Ovary (tissue), 3 donors: ENCODE measurements at regions not wholly inside any gene's neighbourhood (a gene's known extent, or its start where the extent isn't known, plus 50 kb on each side); places are given as distances from the start of the nearest gene placed in this dataset.
"Not testable (repeated sequence)": the region's sequence is repeated elsewhere in the genome, so short reads cannot be mapped to it uniquely, and the experiment has no call there.

Experiments used
- CTCF ChIP-seq, 3 donors: fragments of 450-650 bp in 2 of 3; fragments of 200-600 bp in 1 of 3; IDR thresholded peaks; one replicate each; pipeline versions ENCODE4 v1.5.1 to v1.8.0; 2016 to 2022; ENCODE audit warnings: antibody characterized with exemption in 3 of 3, mild to moderate bottlenecking in 1 of 3
- EP300 ChIP-seq: sonication (generic); formaldehyde crosslinking; IDR thresholded peaks from one replicate; pipeline ENCODE4 v1.6.1; 2017; ENCODE audit warnings: antibody characterized with exemption
- donor health status: DM: no; HTN: no; CAD: no.

GRCh38 chr5:26364624-26365023 is 673.8 kb downstream of the CDH9 start:
- not testable (repeated sequence) for TF ChIP-seq EP300; CTCF (IDR thresholded peaks at IDR 0.05)
